ENCODE measurements at regions not wholly inside any gene's neighbourhood (a gene's known extent, or its start where the extent isn't known, plus 50 kb on each side); places are given as distances from the start of the nearest gene placed in this dataset.

DNA sequence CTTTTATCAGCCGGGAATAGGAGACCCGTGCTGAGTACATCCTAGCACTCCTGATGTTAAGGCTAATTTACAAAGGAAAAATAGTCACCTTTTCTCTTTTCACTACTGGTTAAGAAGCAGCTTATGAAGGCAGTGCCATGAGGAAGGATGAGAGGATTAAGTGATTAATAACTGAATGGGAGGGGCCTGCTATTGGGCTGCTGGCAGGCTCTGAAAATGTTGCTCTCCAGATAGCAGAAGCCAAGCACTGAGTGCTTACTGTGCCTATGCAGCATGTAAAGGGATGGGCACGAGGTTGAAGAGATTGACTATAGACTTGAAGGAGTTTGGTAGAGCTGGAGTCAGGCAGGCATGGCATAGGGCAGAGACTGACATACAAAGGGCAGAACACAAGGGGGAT, 282.4 kb upstream of the THSD7B start:
- TF ChIP-seq, protein P1, sequence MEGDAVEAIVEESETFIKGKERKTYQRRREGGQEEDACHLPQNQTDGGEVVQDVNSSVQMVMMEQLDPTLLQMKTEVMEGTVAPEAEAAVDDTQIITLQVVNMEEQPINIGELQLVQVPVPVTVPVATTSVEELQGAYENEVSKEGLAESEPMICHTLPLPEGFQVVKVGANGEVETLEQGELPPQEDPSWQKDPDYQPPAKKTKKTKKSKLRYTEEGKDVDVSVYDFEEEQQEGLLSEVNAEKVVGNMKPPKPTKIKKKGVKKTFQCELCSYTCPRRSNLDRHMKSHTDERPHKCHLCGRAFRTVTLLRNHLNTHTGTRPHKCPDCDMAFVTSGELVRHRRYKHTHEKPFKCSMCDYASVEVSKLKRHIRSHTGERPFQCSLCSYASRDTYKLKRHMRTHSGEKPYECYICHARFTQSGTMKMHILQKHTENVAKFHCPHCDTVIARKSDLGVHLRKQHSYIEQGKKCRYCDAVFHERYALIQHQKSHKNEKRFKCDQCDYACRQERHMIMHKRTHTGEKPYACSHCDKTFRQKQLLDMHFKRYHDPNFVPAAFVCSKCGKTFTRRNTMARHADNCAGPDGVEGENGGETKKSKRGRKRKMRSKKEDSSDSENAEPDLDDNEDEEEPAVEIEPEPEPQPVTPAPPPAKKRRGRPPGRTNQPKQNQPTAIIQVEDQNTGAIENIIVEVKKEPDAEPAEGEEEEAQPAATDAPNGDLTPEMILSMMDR (conservative IDR thresholded peaks at IDR 0.05 in 1 of 2, IDR thresholded peaks at IDR 0.05 in 1 of 2; ENCODE audit: low read depth in 1 of 2, low read length in 2 of 2), result no peak
- TF ChIP-seq EZH2 (IDR thresholded peaks at IDR 0.05; ENCODE audit: low read length, missing control alignments), result no peak
